Superior temporal gyrus (tissue), 1 donor: ENCODE measurements at regions not wholly inside any gene's neighbourhood (a gene's known extent, or its start where the extent isn't known, plus 50 kb on each side); places are given as distances from the start of the nearest gene placed in this dataset.

Source experiments
- DNase-seq: peaks from one replicate; pipeline ENCODE4 v3.0.0-alpha.2; 2016; ENCODE audit errors: extremely low spot score

DNA sequence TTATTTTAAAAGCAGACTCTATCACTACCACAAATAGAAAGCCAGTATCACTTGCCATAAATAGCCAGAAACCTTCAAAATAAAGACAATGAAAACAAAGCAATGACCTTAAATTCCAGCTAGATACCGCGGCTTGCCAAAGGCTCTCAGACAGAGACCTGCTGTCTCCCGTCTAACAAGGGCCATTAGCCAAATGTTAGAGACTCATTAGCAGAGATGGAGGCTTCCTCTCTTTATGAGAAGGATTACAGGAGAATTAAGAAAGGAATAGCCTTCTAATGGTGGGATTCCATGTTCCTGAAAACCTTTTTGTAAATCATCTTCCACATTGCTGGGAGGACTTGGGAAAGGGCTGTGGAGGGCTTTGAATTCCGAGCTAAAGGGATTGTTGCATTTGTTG lies 206.7 kb downstream of the AACS start:
- DNase-seq: no peak

DNA sequence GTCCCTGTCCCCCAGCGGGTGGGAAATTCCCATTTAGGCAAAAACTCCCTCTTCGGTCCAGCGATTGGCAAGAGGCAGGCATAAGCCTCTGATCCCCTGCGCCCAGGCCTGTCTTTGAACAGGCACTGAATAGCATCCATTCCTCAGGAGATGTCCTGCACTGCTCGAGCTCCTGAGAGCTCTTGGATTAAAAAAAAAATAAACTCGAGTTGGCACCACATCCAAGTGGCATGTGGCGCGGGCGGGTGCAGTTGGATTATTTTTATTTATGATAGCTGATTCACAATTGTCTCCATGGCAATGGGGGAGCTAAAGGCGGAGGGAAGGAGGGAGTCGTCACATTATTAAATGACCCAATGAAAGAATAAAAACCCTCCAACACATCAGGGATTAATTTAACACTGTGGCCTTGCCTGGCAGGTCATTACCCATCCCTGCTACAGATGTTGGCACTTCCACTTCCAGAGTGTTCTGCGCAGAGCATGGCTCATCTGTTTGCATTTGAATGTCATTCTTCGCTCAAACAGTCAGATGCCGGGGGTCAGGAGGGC lies 207.2 kb downstream of the AACS start:
- no peak for DNase-seq

DNA sequence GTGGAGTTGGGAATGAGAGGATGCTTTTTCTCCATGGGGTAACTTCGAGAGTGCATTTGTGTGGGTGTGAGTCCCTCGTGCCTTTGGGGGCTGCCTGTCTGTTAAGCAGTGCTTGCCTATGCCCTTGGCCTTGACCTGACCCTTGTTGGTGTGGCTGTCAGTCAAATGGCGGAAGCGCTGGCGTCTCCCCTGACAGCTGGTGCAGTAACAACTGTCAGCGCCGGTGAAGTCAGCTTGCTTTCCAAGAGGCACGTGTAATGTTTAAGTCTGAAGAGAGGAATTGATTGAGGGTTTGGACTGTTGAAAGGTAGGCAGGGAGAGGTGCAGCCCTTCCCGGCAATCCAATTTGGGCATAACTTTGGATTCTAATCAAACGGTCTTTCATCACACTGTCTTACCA lies 211.3 kb downstream of the AACS start:
- DNase-seq: no peak

DNA sequence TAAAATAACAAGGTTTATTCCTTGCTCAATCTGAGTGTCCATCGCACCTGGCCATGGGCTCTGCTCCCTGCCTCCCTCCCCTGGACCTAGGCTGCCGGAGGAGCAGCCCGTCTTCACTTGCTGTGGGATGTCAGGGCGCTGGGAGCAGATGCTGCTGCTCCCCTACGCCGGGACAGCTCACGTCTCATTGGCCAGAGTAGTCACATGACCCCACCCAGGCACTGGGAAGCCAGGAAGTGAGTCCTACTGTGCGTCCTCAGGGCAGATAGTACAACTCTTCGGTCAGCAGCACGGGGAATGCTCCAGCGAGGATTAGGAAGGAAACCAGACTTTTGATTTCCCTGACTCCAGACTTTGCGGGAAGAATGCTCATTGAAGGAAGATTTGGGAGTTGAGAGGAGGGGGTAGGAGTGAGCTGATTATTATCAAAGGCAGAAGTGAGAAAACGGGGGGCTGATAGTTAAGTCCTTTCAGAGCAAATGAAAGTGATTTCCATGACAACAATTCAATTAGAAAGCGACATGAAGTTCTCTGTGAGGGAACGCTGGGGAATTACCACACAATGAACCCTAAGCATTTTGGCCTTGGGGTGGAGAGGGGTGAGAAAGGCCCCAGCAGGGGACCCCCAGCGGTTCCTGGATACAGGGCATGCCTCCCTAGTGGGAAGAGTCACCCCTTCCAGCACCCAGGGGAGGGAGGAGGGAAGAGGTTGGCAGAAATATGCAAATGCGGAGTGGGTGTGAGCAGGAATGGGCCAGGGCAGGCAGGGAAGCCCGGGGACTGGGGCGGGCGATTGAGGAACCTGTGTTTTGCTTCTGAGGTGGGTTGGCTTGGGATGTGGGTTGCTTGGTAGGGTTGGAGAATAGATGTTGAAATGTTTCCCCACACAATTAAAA lies 215.5 kb downstream of the AACS start:
- DNase-seq: no peak

DNA sequence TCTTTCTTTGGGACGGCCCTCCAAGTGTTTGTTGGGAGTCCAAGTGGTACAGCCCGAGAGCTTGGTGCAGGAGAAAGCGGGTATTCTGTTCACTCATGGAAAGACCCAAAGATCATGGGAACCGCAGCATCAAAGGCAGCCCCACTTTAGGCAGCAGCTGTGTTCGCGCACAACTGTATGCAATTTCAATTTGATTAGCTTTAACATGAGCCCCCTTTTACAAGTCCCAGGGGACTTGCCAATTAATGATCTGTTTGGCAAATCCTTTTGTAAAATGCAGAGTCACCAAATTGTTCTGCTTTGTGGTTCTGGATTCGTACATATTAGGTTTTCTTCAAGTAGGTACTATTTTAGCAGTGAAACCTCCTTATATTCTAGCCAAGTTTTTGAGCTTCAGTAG lies 217.7 kb downstream of the AACS start:
- DNase-seq: no peak

DNA sequence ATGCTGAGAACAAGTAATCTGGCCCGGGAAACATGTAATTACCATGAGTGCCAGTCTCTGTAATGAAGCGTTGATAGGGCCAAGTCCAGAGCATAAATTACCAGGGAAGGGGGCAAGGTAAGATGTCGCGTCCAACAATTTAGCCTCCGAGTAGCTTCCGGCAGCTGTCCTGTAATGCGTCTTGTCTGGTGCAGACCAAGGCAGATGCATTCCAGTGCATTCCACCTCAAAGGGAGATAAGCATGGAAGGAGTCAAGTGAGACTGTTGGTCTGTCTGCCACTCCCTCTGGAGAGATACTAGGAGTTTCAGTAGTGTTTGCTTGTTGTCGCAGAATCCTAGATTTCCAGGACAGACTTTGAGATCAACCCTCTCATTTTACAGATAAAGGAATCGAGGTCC lies 218.3 kb downstream of the AACS start:
- no peak for DNase-seq

DNA sequence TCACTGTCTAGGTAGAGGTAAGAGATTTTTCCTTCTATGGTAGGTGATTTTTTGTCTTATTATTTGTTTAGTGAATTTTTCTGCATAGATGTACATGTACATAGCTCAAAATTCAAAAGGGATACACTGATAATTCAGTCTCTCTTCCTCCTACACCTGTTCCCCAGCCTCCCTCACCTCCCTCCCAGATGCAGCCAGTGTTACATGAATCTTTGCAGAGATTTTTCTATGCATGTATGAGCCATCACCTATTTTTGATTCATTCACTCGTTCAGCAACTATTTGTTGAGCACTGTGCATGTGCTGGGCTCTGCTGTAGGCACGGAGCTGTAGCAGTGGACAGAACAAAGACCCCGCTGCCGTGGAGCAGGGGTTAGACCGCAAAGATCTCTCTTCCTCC lies 218.9 kb downstream of the AACS start:
- DNase-seq: no peak

DNA sequence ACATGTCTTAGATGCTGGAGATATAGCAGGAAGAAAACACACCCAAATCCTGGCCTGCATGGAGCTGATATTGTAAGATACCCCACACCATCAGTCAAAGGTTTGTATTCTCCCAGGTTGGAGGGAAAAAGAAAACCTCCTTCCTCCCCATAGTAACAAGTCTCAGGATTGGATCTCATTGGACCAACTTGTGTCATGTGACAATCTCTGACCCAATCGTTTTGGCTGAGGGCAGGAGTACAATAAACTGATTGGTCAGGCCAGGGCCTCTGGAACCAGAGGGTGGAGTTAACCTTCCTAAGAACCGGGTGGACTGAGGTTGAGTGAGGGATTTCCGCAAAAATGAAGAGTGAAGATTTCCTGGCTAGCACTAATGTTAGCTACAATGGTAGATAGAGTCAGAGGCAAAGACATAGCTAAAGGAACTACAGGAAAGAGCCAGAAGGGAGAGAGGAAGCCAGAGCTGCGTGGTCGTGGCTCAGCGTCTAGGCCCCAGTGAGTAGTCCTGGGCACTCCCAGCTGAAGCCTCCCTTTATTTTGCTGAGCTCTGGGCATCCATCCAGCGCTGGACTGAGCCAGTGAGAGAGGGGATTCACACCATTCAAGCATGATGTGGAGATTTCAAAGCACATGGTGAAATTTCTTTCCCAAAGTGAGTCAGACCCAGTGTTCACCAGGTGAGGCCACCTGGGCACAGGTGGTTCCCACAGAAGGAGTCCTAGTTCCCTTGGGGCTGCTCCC lies 219.9 kb downstream of the AACS start:
- DNase-seq: no peak

DNA sequence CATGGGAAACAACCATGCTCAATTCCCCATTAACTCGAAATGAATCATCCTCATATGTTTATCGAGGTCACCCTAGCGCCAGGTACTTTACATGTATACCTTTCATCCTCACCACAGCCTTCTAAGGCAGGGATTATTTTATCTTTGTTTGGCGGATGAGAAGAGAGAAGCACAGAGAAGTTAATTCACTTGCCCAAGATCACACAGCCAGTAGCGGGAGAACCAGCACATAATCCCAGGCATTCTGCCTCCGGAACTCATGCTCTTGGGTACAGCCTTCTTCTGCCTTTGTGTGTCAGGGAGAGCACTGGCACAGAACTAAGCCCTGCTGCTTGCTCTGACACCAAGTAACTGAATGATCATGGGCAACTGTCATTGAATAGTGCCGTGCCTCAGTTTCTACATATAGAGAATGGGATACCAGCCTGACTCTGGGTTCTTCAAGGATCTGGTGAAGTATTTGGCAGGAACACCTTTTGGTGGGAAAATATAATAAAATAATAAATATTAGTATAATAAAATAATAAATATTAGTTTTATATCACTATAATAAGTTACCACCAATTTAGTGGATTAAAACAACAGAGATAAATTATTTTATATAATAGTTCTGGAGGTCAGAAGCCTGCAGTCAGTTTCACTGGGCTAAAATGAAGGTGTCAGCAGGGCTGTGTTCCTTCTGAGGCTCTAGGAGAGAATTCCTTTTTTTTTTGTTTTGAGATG lies 220.9 kb downstream of the AACS start:
- no peak for DNase-seq

DNA sequence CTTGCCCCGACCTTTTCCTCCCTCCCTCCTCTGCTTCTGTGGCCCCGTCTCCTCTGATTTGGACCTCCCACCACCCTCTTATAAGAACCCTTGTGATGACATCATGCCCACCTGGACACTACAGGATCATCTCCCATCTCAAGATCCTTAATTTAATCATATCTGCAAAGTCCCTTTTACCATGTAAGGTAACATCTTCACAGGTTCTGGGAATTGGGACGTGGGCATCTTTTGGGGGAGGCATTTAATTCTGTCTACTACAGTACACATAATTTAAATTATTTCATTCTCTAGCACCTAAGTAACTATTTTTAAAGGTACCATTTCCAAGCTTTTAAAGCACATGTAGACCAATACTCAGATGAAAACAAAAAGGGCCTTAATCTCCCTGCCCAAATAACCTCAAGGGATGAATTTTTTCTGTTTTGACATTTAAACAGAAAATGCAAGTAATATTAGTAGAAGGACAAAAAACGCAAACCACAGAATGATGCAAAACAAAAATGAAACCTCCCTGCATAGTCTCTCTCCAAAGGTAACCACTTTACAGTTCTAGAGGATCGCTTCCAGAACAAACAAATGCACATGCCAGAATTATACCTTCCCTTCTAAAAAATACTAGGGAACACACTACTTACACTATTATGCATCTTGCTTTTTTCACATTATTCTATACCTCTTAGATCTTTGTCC lies 222.1 kb downstream of the AACS start:
- no peak for DNase-seq

DNA sequence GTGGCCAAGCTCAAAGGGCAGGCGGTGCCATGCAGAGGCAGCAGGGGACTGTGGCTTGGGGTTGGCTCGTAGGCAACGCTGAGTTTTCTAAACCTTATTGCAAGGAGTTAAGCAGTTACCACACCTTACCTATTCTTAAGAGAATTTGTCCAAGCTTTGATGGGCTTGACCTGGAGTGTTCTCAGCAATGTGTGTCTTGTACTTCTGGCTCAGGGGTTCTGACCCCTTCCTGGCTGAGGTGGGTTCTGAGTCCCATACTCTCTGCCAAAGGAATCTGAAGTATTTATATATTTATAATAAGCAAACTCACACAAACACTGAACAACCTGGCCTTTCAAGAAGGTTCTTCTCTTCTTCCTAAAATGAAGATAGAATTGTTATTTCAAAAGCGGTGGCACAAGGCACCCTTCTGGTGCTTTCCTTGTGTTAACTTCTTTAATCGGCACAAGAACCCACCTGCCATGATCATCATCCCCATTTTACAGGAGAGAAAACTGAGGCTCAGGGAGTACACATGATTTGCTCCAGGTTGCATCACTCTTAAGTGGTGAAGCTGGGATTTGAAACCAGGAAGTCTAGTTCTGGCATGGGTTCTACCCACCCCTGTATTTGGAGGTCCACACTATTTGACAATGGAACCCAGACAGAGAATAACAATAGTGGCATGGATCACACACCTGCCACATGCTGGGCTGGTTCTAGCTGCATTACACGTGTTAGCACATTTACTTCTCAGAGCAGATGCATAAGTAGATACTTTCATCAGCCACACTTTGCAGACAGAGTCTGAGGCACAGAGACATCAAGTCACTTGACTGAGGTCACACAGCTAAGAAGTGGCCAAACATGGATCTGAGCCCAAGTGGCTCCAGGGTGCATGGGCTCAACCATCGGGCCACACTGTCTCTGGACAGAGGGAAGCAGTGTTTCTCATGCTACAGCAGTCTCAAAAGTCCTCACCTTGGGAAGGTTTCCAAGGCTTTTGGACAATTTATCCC lies 224.0 kb downstream of the AACS start:
- DNase-seq: no peak

DNA sequence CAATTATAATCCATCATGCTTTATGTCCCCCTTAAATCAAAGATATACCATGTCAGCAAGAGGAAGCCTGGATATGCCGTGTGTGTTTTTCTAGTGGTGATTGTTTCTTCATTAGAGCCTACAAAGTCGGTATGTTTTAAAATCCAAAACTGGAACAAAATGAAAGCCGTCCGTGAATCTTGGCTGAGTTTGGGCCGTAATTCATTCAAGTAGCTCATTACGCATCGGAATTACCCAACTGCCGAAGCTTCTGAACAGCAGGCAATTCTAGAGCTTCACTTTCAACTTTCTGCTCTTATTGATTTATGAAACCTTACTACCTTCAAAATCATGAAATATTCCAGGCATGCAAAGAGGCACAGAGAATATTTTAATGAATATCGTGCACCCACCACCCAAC lies 224.7 kb downstream of the AACS start:
- DNase-seq: peak; percentile 51

DNA sequence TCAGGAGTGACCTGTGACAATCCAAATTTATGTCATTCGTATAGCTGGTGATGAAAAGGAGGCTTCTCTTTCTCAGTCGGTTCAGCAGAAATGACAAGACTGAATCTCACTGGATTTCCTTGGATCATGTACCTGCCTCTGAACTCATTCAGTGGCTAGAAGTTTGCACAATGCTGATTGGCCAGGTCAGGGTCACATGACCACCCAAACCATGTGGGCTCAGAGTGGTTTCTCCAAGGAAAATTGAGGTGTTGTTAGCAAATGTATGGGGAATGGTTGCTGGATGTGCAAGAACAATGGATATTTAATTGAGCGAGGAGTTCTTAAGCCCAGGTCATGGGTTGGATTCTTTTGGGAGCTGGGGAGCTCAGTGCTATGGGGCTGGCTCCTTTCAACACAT lies 227.5 kb downstream of the AACS start:
- DNase-seq: no peak

DNA sequence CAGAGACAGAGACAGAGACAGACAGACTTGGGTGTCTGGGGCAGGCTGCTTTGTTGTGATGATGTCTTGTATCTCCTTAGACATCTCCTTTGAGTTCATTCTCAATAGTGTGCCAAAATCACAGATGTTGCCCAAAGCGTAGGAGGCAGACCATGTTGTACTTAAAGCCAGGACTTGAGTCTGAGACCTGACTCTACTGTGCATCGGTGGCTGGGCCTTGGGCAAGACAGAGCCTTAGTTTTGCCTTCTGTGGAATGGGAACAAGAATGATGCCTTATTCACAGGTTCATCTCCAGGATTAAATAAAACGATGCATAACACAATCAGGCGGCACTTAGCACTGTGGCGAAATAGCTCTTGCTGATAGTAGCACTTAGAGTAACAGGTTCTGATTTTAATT lies 230.3 kb downstream of the AACS start:
- DNase-seq: no peak

DNA sequence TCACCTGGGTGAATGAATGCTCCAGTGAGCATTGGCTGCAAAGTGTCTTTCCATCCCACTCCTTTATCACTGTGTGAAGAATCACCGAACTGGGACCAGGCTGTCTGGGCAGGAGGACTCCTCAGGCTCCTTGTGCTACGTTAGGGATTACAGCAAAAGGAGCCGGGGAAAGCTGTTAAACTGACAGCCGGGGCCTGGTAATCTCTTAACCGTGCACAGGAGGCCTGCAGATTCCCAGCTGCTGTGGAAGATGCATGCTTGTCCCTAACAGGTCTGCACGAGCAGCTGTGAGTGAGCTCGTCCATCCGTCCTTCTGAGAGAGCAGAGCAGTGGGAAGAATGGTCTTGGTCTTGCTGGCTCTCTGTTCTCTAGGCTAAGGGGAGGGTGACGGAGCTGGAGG lies 231.5 kb downstream of the AACS start:
- DNase-seq: no peak

DNA sequence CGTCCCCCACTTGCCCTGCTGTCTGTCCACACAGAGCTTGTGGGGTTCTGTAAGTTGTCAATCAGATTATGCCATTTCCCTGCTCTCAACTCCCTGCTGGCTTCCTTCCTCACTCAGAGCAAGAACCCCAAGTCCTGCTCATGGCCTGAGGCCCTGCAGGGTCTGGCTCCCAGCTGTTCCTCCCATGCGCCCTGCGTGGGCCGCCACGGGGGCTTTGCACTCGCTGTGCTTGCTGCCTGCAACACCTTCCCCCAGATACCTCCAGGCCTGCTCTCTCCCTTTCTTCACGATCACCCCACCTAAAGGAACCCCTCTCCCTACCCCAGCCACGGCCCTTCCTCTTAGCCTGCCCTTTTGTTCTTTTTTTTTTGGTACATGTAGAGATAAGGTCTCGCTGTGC lies 234.6 kb downstream of the AACS start:
- no peak for DNase-seq

DNA sequence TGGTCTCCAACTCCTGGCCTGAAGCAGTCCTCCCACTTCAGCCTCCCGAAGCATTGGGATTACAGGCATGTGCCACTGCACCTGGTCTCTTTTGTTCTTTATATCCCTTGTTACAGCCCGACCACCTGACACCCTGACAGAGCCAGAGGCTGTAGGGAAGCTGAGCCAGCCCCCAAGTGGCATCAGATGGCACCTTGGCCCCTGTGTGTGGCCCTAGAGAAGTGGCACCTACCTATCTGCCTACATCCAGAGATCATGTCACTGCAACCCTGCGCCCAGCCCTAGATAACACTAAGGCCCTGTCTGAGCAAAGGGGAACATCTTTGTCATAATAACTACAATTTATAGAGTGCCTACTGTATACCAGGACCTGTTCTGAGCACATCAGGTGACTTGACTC lies 235.0 kb downstream of the AACS start:
- DNase-seq: no peak

DNA sequence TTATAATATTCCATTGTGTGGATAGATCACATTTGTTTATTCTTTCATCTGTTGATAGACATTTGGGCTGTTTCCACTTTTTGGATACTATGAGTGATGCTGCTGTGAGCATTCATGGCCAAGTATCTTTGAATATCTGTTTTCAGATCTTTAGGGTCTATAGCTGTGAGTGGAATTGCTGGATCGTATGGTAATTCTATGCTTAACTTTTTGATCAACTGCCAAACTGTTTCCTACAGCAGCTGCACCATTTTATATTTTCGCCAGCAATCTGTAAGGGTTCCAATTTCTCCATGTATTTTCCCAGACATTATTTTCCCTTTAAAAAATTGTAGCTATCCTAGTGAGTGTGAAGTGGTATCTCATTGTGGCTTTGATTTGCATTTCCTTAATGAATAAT lies 238.1 kb downstream of the AACS start:
- DNase-seq: no peak

DNA sequence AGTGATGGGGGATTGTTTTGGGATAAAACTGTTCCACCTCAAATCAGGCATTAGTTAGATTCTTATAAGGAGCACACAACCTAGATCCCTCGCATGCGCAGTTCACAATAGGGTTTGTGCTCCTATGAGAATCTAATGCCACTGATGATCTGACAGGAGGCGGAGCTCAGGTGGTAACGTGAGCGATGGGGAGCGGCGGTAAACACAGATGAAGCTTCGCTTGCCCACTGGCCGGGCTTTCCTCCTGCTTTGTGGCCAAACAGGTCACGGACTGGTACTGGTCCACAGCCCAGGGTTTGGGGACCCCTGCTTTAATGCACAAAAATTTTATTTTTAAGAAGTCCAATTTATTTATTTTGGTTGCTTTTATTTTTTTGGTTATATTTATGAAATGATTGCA lies 238.8 kb downstream of the AACS start:
- DNase-seq: no peak

DNA sequence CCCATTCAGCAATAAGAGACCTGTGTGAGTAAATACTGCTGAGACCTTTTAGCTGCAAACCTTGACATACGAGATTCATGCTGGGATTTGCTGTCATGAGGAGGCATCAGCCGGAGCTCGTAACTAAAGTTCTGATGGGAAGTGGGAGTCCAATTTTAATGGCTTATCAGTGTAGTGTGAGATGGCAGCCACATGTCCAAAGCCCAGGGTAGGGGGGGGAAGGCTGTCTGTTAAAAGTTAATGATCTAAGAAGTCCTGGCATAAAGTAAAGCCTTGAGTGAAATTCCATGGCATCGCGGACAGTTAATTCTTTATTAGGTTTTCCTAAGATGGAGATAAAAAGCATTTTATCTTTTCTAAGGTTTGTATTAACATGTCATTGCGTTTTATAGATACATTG lies 240.0 kb downstream of the AACS start:
- DNase-seq: no peak
